Epidermal melanocyte (primary cell): ENCODE measurements at regions not wholly inside any gene's neighbourhood (a gene's known extent, or its start where the extent isn't known, plus 50 kb on each side); places are given as distances from the start of the nearest gene placed in this dataset.
"Not testable (repeated sequence)": the region's sequence is repeated elsewhere in the genome, so short reads cannot be mapped to it uniquely, and the experiment has no call there.

Source experiments
- DNase-seq: peaks from one replicate; pipeline ENCODE4 v3.0.0; 2011; ENCODE audit warnings: low spot score; ENCODE audit not compliant: insufficient read length

DNA sequence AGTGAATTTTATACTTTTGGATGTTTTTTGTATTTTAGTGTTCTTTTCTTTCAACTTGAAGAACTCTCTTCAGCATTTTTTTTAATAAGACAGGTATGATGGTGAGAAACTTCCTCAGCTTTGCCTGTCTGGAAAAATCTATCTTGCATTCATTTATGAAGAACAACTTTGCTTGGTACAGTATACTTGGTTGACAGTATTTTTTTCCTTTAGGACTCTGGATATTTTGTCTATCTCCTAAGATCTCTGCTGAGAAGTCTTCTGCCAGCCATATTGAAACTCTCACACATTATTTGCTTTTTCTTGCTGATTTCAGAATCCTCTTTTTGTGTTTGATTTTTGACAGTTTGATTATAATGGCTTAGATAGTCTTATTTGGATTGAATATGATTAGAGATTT lies 405.0 kb upstream of the GHITM start:
- no peak for DNase-seq

DNA sequence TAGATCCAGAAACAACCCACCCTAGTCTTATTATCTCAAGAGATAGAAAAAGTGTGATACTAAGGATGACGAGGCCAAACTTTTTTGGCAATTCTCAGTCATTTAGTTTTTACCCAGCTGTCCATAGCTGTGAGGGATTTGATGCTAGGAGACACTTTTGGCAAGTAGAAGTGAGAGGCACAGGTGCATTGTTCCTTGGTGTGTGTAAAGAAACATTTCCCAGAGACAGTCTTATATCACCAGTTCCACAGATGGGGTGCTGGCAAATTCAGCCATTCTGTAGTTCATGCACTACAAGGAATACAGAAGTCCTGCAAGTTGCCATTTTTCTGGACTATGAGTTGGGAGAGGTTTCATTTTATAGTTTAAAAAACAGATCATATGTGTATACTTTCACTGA lies 403.3 kb upstream of the GHITM start:
- DNase-seq = no peak

DNA sequence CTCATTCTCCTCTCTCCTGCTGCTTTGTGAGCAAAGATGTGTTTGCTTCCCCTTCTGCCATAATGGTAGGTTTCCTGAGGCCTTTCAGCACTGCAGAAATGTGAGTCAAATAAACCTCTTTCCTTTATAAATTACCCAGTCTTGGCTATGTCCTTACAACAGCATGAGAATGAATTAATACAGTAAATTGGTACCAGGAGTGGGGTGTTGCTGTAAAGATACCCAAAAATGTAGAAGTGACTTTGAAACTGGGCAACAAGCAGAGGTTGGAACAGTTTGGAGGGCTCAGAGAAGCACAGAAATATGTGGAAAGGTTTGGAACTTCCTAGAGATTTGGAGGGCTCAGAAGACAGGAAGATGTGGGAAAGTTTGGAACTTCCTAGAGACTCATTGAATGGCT lies 388.7 kb upstream of the GHITM start:
- no peak for DNase-seq

DNA sequence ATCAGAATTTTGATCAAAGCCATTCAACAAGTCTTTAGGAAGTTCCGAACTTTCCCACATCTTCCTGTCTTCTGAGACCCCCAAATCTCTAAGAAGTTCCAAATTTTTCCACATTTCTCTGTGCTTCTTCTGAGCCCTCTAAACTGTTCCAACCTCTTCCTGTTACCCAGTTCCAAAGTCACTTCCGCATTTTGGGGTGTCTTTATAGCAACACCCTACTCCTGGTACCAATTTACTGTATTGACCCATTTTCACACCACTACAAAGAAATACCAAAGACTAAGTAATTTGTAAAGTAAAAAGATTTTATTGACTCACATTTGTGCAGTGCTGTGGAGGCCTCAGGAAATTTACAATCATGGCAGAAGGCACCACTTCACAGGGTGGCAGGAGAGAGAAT lies 385.8 kb upstream of the GHITM start:
- DNase-seq = no peak

DNA sequence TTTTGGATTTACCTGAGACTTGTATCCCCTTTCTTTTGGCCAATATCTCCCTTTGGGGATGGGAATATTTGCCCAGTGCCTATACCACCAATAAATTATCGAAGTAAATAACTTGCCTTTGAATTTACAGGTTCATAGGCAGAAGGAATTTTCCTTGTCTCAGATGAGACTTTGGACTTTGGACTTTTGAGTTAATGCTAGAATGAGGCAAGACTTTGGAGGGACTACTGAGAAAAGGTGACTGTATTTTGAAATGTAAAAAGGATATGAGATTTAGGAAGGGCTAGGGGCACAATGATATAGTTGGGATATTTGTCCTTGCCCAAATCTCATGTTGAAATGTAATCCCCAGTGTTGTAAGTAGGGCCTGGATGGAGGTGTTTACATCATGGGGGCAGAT lies 384.5 kb upstream of the GHITM start:
- no peak for DNase-seq

DNA sequence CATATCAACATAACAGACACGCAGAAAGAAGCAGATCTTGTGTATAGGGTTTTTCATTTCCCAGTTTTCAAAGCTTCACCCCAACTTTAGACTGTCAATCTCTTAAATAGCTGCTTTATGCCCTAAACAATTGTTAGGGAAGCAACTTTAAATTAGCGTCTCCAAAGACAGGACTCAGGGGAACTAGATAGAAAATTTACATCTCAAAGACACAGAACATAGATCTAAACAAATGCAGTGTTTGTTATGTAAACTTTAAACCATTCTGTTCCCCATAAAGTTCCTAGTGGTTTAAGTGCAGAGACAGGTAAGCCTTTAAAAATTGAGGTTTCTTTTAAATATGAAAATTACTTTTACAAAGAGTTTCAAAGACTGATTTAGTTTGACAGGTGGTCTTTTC lies 379.2 kb upstream of the GHITM start:
- no peak for DNase-seq

DNA sequence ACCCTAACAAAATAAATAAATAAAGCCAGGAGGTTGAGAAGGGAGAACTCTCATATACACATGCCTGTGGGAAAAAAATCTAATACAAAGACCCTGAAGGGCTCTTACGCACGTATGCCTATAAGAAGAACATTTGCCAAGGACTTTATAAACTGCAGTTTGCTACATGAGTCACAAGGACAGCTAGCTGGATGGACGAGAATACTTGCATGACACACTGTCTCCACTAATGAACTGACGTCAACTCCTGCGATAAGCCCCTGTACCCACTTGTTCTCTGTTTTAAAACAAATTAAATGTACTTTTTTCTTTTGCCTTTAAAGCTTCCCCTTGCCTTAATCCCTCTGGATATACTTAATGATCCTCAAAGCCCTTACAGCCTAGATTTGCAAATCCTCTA lies 374.6 kb upstream of the GHITM start:
- no peak for DNase-seq

DNA sequence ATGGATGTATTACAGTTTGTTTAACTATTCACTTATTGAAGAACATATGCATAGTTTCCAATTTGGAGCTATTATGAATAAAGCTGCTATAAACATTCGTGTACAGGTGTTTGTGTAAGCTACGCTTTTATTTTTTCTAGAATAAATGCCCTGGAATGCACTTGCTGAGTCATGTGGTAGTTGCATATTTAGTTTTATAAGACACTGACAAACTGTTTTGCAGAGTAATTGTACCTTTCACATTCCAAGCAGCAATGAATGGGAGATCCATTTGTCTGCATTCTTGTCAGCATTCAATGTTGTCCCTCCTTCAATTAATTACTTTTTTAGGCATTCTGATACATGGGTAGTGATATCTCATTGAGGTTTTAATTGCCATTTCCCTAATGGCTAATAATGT lies 373.6 kb upstream of the GHITM start:
- DNase-seq = no peak

DNA sequence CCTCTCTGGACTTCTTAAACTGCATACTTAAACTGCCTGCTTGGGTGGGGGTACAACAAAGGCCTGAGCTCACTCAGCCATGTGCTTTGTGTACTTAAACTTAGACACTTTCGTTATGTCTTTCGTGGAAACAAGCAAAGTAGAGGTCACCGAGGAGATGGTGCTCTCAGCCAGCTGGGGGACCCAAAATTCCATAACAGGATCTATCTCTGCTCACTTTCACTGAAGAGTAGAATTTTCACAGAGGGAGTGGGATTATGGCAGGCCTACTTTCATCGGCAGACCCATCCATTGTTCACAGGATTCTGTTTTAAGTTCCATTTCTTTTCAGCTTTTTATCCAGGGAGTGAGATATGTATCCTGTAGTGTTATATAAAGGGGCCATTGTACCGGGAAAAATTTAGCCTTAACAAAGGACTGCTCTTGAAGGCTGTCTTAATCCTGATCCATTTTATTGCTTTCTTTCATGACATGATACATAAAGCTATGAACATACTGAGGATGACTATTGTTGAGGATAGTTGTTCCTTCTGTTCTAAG lies 370.0 kb upstream of the GHITM start:
- no peak for DNase-seq

DNA sequence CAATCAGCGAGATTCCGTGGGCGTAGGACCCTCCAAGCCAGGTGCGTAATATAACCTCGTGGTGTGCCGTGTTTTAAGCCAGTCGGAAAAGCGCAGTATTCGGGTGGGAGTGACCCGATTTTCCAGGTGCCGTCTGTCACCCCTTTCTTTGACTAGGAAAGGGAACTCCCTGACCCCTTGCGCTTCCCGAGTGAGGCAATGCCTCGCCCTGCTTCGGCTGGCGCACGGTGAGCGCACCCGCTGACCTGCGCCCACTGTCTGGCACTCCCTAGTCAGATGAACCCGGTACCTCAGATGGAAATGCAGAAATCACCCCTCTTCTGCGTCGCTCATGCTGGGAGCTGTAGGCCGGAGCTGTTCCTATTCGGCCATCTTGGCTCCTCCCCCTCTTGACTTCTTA lies 352.6 kb upstream of the GHITM start:
- not testable (repeated sequence) for DNase-seq

DNA sequence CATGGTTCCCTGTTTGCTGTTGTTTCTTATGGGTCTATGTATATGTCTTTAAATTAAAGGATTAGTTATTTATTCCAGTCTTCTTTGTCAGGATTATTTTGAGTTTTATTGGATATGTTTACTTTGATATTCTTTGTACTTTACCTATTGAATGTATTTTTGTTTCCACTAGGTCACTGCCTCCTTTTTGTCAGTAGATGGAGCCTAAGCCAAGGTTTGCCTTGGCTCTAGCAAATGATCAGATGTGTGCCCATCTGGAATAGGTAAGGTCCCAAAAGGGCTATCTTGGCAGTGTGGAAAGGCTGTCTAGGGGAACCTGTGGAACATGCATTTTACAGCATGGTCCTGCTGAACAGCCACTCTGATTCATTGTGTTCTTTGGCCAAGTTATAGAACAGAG lies 337.3 kb upstream of the GHITM start:
- DNase-seq = no peak

DNA sequence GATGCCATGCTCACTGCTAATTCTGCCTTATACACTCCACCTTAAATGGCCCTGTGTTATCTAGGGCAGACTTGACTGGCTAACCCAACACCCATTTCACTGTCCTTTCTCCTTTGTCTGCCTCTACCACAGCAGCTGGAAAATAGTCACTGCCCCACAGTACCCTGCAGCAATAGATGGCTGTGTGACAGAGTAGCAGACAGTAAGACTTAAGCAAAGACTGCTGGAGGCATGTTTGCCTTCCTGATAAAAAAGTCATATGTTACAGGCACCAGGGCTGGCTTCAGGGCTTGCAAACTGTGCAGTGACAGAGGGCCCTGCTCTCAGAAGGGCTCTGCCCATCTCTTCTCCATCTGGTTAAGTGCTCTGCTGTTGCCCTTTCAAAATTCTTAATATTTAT lies 332.6 kb upstream of the GHITM start:
- no peak for DNase-seq

DNA sequence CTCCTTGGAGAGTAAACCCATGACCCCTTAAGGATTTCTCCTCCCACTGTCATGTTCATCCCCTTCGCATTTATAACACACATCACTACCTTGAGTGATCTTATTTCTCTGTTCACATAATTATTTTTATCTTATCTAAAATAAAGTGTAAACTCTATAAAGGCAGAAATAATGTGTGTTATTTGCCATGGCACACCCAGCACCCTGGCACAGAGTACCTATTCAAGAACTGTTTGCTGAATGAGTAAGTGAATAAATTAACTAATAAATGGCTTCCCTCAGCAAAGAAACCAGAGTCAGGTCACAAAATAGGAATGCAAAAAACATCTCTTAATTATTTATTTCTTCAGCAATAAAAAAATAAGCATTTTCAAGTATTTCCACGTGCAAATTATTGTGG lies 330.3 kb upstream of the GHITM start:
- DNase-seq = no peak

DNA sequence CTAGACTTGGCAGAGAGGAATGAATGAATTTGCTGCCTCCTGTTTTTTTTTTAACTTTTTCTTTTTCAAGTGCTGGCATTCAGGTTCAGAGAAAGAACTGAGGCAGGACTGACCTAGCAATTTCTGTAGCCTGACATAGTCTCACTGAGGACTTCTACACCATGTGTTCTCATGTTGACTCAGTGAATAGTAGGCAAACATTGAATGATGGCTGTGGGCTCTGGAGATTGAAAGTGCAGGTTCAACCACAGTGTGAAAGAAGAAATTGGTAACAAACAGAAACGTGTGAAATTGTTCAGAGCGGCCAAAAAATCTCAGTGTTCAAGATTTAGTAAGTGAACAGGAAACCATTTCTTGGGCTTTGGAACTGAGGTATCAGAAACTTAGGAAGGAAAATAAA lies 322.4 kb upstream of the GHITM start:
- DNase-seq = no peak

DNA sequence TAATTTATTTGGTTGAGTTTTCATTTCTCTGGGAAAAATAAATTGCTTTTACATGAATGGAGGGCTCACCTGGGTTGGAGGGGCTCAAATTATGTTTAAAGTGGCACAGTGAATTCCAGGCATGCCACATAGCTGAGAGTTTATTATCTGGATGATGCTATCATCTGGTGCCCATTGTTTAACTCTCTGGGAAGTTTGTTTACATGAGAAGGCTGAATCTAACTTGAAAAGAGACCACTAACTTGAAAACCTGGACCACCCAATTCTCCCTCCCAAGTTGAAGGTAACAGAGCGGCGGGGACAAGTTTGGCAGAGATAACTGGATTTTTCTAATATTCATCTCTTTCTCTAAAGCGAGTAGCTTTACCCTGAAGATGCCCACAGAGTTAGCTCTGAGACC lies 321.5 kb upstream of the GHITM start:
- no peak for DNase-seq

DNA sequence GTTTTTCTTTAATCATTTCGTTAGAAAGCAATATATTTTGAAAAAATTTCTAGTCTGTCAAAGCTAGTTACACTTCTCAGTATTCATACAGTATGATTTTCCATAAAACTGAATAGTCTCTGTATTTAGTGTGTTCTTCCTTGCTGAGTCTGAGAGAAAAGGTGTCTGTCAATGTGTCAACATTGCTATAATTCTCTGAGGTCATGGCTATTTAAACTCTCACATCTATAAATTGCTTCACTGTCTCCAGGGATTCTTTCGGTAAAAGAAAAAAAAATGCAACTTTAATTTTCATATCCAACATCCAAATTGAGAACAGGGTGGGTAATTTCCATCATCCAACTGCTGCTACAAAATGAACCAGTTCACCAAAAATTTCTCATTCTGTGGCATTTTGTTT lies 319.7 kb upstream of the GHITM start:
- no peak for DNase-seq

DNA sequence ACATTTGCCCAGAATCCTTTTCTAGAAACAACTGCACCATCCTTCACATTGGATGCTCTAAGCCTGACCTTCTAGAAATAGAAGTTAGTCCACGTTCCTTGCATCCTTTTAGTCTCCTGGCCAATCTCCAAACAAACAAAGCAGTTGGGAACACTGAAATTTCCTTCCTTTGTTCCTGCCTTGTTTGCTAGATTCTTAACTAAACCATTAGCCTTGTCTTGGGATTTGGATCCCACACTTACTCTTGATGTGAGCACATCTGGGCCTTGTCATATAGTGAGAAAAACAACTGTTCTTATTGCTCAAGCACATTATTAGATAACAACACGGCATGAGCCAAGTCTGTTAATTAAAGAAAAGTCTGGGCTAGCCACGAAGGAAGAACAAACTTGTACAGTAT lies 319.3 kb upstream of the GHITM start:
- no peak for DNase-seq

DNA sequence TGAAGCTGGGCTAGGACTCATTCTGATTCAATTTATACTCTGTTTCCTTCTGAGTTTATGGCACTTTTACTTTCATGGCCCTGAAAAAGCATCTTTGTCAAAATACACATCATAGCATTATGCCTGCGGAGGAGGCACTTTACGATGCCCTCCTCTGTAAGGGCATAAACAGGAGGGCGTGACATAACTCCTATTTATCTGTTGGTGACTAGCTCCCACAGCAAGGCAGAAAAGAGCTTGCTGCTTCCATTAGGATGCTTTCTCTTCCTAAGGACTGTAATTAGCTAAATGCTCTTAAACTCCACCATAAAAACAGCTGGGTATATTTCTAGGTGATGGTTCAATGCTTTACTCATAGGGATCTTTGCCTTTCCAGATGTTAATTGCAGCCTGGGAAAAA lies 315.2 kb upstream of the GHITM start:
- DNase-seq = no peak

DNA sequence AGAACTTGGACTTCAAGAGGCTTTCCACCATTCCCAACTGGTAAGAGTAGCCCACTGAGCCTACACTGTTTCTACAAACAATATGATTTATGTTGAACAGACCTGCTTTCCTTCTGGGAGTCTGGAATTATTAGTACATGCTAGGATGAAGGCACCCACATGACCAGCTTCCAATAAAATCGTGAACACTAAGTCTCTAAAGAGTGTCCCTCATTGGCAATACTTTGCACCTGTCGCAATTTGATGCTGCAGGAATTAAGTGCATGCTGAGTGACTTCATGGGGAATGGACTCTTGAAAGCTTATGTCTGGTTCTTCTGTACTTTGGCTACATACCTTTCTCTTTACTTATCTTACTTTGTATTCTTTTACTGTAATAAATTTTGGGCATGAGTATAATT lies 305.2 kb upstream of the GHITM start:
- DNase-seq = no peak

DNA sequence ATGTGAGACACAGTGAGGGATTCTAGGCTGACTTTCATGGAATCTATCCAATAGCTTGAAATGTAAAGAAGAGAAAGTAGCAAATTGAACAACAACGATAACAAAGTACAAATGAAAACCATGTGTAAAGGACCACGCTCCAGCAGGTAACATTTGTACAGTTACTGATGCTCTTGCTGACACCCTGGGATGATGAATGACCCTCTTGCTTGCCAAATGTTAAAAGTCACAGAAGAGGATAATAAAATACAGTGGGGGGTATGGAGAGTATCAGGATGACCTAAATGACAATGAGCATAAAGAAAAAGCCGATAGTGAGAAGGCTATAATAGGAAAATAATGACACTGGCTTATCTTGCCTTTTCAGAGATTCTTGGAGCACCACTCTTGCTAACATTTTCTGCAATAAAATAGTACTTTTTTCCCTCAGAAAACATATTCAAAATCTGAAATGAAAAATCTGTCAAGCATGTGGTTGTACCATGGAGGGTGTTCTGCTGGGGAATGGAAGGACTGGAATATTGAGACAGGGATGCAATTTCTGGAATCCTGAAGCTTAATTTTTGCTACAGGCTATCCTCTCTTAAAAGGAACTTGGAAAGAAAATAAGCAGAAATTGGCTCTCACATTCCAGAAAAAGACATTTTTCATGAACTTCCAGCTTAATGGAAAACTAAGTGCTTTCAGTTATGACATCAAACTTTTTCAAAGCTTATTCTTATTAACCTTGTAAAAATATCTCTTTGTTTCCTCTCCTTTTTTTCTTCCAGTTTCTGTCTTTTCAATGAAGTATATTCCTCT lies 303.2 kb upstream of the GHITM start:
- no peak for DNase-seq

DNA sequence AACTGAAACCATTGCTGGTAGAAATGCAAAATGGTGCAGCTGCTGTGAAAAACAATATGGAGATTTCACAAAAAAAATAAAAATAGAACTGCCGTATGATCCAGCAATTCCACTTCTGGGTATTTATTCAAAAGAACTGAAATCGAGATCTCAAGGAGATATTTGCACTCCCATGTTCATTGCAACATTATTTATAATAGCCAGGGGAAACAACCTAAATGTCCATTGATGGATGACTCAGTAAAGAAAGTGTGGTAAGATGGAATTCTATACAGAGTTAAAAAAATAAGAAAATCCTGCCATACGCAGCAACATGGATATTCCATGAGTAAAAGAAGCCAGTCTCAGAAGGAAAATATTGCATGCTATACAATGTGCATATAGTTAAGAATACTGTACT lies 290.6 kb upstream of the GHITM start:
- DNase-seq = no peak

DNA sequence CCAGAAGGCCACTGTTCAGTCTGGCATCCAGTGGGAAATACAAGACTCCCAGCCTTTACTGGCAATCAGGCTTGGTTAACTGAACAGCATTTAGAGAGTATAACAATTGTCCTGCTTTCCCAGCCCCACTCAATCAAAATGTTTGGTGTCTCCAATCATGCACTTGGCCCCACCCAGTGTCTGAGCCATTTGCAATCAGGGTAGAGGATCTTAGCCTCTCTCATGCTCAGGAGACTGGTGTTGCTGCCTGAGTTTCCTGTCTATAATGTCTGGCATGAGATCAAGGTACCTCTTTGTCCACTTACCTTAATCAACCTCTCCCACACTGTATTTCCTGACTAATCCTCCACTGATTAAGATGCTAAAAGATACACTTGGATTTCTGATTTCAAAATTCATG lies 290.2 kb upstream of the GHITM start:
- DNase-seq = no peak

DNA sequence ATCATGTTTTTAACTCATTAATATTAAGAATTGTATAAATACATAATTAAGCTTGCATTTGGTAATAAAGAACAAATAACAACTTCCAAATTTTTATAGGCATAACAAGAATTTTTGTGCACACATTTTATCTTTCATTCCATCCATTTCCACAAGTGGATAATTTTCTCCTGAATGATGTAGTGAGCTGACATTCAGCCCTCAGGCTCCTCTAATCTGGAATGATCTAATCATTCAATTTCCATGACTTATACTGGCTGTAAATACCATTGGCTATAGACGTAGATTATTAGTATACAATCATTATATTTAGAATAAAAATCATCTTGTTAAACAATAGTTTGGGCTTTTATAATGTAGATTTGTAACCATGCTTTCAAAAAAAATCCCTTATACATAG lies 287.2 kb upstream of the GHITM start:
- DNase-seq = no peak

DNA sequence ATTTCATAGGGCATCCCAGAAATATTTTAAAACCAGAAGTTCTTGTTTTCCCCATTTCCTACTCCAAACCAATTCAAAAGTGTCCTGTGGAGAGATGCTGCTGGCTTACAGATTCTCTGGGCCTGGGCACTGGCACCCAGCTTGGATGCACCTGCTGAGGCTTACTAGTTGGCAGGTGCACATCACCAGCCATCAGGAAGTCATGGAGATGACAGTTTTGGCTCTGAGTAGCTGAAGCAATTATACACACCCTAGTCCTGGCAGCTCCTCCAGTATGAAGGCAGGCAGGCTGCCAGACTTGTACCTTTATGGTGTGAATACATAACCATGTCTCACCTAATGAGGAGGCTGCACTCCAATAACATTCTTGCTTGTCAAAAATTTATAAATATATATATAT lies 276.6 kb upstream of the GHITM start:
- DNase-seq = no peak
